ENCODE measurements at regions not wholly inside any gene's neighbourhood (a gene's known extent, or its start where the extent isn't known, plus 50 kb on each side); places are given as distances from the start of the nearest gene placed in this dataset.
A peak's percentile ranks its signal among the peaks of the same experiment; 100 is the strongest.
"Not testable (repeated sequence)": the region's sequence is repeated elsewhere in the genome, so short reads cannot be mapped to it uniquely, and the experiment has no call there.

DNA sequence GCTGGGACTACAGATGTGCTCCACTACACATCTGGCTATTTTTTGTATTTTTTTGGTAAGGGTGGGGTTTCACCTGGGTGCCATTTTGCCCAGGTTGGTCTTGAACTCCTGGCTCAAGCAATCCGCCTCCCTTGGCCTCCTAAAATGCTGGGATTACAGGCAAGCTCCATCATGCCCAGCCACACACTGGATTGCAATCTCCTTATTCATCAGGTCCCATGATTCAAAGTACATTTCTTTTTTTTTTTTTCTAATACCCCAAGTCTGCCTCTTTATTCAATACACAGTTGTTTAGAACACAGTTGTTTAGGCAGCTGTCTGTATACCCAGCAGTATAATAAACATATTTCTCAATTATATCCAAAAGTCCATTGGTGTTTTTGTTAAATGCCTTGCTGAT, 130.3 kb upstream of the ARSJ start:
- Mint-ChIP-seq H3K4me1 (no peaks in the 10 kb centered on the region), H3K4me3 (no peak overlapping the region), H3K27ac (no peak overlapping the region), H3K36me3 (no peaks in the 10 kb centered on the region), H3K27me3 (peaks cover 2% of the 10 kb centered on the region), H3K9me3 (no peaks in the 10 kb centered on the region)
- CTCF ChIA-PET = no interaction called here
- no peak for DNase-seq

DNA sequence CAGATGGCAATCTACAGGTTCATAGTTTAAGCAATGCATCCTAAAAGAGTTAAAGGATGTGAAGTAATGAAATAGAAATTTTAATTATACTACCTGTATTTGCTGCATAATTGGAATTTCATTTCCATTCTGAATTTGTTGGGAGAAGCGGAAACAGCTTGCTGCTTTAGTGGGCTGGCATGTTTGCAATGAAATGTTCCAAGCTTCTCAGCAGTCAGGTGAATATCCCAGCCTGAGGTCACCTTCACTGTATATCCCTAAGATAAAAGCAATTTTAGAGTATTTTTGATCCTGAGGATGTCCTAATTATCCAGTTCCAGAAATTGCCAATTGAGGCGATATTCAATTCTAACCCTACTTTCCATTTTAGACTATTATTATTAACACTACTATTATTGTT, 136.1 kb upstream of the ARSJ start:
- no peak overlapping the region for H3K27ac Mint-ChIP-seq
- DNase-seq = no peak
- CTCF ChIA-PET = no interaction called here
- H3K36me3 Mint-ChIP-seq = no peaks in the 10 kb centered on the region
- no peak overlapping the region for H3K4me3 Mint-ChIP-seq
- H3K27me3 Mint-ChIP-seq = no peaks in the 10 kb centered on the region
- no peaks in the 10 kb centered on the region for H3K4me1 Mint-ChIP-seq
- H3K9me3 Mint-ChIP-seq = no peaks in the 10 kb centered on the region

DNA sequence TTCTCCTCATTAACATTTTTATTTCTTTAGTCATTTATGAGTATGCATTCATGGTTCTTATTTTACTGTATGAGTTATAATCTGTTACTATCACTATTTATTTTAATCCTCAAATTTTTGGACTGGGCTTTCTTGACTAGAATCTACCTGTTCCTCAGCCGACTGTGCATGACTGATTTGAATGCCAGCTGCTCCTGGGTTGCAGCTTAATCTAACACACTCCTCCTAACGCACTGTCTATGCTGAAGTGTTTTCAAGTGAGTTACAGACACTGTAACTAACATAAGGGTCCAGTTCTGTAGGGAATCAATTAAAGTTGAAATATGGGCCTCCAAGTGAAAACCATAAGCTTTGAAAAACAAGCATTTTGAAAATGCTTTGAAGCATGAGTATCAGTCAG, 137.4 kb upstream of the ARSJ start:
- H3K4me1 Mint-ChIP-seq = no peaks in the 10 kb centered on the region
- CTCF ChIA-PET = no interaction called here
- DNase-seq = no peak
- no peaks in the 10 kb centered on the region for H3K36me3 Mint-ChIP-seq
- H3K9me3 Mint-ChIP-seq = no peaks in the 10 kb centered on the region
- H3K27ac Mint-ChIP-seq = no peak overlapping the region
- no peaks in the 10 kb centered on the region for H3K27me3 Mint-ChIP-seq
- no peak overlapping the region for H3K4me3 Mint-ChIP-seq

DNA sequence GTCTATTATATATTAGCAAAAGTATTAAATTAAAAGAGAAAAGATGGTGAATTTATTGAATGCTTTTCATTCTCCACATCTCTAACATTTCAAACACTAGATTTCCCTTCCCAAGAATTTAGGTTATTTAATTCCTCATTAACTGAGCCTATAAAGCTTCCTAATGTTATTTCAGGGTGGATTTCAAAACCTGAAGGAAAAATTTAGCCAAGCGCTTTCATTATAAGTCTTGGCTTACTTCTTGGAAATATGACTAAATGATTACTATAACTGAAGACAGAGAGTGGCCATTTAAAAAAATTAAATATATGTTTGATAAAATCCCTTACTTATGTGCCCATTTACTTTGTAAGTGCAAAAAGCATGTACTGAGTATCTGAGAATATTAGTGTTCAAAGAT, 141.8 kb upstream of the ARSJ start:
- no peak overlapping the region for H3K27ac Mint-ChIP-seq
- H3K4me3 Mint-ChIP-seq = no peak overlapping the region
- CTCF ChIA-PET = no interaction called here
- H3K9me3 Mint-ChIP-seq = no peaks in the 10 kb centered on the region
- H3K36me3 Mint-ChIP-seq = no peaks in the 10 kb centered on the region
- DNase-seq = no peak
- H3K27me3 Mint-ChIP-seq = no peaks in the 10 kb centered on the region
- H3K4me1 Mint-ChIP-seq = no peaks in the 10 kb centered on the region

DNA sequence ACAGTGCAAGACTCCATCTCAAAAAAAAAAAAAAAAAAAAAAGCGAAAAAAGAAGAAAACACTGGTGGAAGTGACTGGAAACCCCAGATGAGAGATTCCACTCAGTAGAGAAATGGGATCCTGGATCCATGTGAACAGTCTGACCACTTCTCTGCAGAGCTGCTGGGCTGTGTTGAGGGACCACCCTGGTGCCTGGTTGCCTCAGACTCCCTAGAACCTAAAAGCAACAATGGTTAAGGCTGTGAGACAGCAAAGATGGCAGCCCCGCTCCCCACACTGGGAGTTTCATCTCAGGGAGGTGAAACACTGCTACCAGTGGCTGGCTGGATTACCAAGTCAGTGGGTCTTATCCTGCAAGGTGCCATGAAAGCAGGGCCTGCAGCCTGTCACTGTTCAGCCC, 152.8 kb upstream of the ARSJ start:
- Mint-ChIP-seq H3K9me3 (no peaks in the 10 kb centered on the region), H3K27me3 (no peaks in the 10 kb centered on the region), H3K4me3 (no peak overlapping the region), H3K4me1 (no peaks in the 10 kb centered on the region), H3K27ac (no peak overlapping the region), H3K36me3 (no peaks in the 10 kb centered on the region)
- CTCF ChIA-PET = no interaction called here
- DNase-seq = no peak

DNA sequence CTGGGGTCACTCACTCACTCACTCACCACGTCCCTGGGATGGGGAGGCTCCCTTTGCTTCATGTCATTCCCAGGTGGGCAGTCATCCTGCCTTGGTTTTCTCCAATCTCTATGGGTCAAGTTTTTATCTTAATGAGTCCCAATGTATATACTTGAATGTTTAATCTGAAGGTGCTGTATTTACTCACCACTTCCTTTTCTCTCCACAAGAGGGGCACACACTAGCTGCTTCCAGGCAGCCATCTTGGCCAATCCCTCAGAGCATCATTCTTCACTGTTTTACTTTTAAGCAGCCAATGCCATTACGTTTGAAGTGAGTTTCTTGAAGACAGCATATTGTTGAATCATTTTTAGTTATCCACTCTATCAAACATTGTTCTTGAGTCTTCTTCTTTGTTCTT, 153.4 kb upstream of the ARSJ start:
- CTCF ChIA-PET = no interaction called here
- no peaks in the 10 kb centered on the region for H3K27me3 Mint-ChIP-seq
- H3K9me3 Mint-ChIP-seq = no peaks in the 10 kb centered on the region
- H3K4me3 Mint-ChIP-seq = no peak overlapping the region
- DNase-seq = no peak
- H3K4me1 Mint-ChIP-seq = no peaks in the 10 kb centered on the region
- no peak overlapping the region for H3K27ac Mint-ChIP-seq
- no peaks in the 10 kb centered on the region for H3K36me3 Mint-ChIP-seq

DNA sequence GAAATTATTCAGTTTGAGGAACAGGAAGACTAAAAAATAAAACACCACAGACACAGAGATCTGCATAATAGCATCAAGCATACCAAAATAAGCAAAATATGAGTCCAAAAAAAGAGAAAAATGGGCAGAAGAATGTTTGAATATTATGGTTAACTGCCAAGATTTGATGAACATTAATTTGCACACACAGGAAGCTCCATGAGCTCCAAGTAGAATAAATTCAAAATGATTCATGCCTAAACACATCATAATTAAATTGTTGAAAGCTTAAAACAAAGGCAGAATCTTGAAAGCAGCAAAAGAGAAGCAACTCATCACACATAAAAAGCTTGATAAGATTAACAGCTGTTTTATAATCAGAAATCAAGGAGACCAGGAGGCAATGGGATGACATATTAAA, 156.6 kb upstream of the ARSJ start:
- no peak for DNase-seq
- Mint-ChIP-seq H3K4me3 (no peak overlapping the region), H3K36me3 (no peaks in the 10 kb centered on the region), H3K27me3 (no peaks in the 10 kb centered on the region), H3K27ac (no peak overlapping the region), H3K4me1 (no peaks in the 10 kb centered on the region), H3K9me3 (no peaks in the 10 kb centered on the region)
- CTCF ChIA-PET = no interaction called here

DNA sequence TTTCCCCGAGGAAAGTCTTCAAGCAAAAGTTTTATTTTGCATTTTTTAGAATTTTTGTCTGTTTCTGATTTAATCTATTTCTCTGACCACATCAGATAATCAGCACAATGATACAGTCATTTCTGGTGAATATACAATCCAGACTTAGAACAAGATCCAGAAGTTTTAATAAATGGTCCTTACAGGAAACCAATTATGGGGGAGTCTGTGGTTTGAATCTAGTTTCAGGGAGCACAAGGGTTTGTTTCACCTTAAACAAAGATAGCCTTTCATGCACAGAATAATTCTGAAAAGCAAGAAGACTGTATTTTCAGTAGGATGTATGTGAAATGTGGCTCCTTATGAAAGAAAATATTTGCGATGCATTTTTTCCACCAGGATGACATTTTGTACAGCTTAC, 158.5 kb upstream of the ARSJ start:
- Mint-ChIP-seq H3K36me3 (no peaks in the 10 kb centered on the region), H3K4me3 (no peak overlapping the region), H3K27ac (no peak overlapping the region), H3K27me3 (no peaks in the 10 kb centered on the region), H3K9me3 (no peaks in the 10 kb centered on the region), H3K4me1 (no peaks in the 10 kb centered on the region)
- CTCF ChIA-PET = no interaction called here
- no peak for DNase-seq

DNA sequence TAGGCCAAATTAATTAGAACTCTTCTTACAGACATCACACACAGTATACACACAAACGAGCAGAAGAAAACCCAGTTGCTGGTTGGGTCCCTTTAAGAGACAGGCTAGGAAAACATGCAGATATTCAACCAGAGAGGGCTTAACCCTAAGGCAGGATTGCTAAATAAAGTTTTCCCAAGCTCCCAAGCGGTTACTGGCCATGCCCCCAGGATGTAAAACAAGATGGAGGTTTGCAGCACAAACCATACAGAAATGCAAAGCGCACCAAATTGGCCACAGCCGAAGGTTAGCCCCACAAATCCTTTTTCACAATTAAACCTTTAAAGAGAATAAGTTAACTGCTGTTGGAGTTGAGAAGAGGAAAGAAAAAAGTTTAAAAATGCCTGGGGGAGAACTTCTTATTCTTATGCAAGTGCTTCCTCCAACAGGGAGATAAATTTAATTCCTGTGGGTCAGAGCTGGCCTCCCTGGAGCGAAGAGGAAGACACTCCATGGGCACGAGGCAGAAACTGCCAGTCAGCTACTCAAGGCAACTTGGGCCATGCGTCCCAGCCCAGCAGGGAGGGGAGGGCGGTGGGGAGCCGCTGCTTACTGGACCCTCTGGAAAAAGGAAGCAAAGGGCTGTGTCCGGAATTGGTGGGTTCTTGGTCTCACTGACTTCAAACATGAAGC, 167.6 kb upstream of the ARSJ start:
- Mint-ChIP-seq H3K27me3 (no peaks in the 10 kb centered on the region), H3K4me1 (peaks cover 15% of the 10 kb centered on the region), H3K9me3 (peaks cover 6% of the 10 kb centered on the region), H3K36me3 (no peaks in the 10 kb centered on the region), H3K27ac (peak overlapping the region; percentile 85), H3K4me3 (peak overlapping the region; percentile 68)
- DNase-seq = no peak
- CTCF ChIA-PET = interaction anchor here (1.4 kb wide), 1 partner anchor 34 kb away, joined by 3 read pairs; no protein-coding TSS in a partner anchor

DNA sequence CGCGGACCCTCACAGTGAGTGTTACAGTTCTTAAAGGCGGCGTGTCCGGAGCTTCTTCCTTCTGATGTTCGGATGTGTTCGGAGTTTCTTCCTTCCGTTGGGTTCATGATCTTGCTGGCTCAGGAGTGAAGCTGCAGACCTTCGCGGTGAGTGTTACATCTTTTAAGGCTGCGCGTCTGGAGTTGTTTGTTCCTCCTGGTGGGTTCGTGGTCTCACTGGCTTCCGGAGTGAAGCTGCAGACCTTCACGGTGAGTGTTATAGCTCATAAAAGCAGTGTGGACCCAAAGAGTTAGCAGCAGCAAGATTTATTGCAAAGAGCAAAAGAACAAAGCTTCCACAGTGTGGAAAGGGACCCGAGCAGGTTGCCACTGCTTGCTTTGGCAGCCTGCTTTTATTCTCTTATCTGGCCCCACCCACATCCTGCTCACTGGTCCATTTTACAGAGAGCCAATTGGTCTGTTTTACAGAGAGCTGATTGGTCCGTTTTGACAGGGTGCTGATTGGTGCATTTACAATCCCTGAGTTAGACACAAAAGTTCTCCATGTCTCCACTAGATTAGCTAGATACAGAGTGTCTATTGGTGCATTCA, 168.3 kb upstream of the ARSJ start:
- DNase-seq = peak; percentile 47
- H3K27ac Mint-ChIP-seq = peak overlapping the region; percentile 85
- H3K4me1 Mint-ChIP-seq = peaks cover 15% of the 10 kb centered on the region
- H3K9me3 Mint-ChIP-seq, H3K27me3 Mint-ChIP-seq, H3K36me3 Mint-ChIP-seq: not testable (repeated sequence)
- CTCF ChIA-PET = interaction anchor here (1.4 kb wide), 1 partner anchor 33 kb away, joined by 3 read pairs; no protein-coding TSS in a partner anchor
- H3K4me3 Mint-ChIP-seq = peak overlapping the region; percentile 68

DNA sequence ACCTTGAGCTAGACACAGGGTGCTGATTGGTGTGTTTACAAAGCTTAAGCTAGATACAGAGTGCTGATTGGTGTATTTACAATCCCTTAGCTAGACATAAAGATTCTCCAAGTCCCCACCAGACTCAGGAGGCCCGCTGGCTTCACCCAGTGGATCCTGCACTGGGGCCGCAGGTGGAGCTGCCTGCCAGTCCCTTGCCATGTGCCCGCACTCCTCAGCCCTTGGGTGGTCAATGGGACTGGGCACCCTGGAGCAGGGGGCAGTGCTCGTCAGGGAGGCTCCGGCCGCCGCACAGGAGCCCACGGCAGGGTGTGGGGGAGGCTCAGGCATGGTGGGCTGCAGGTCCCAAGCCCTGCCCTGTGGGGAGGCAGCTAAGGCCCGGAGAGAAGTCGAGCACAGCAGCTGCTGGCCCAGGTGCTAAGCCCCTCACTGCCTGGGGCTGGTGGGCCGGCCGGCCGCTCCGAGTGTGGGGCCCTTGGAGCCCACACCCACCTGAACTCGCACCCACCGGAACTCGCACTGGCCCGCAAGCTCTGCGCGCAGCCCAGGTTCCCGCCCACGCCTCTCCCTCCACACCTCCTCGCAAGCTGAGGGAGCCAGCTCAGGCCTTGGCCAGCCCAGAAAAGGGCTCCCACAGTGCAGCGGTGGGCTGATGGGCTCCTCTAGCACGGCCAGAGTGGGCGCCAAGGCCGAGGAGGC, 169.1 kb upstream of the ARSJ start:
- peaks cover 15% of the 10 kb centered on the region for H3K4me1 Mint-ChIP-seq
- DNase-seq, H3K9me3 Mint-ChIP-seq, H3K27me3 Mint-ChIP-seq, H3K4me3 Mint-ChIP-seq, H3K27ac Mint-ChIP-seq, H3K36me3 Mint-ChIP-seq: not testable (repeated sequence)
- CTCF ChIA-PET = interaction anchor here (1.4 kb wide), 1 partner anchor 32 kb away, joined by 3 read pairs; no protein-coding TSS in a partner anchor

DNA sequence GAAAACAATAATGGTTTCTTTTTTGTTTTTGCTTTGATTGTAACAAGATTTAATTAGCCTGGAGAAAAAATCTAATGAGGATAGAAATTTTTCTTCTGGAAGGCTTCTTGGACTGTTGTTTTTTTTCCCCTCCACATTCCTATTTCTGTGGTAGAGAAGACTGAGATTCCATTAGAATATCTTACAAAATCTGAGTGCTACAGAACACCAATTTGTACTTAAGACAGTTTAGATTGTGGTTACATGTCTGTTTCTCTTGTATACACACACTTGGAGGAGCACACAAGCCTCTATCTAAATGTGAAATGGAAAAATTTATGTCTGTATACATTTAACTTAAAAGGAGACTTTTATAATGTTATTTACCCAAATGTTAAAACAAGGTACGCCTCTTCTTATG, 176.9 kb upstream of the ARSJ start:
- Mint-ChIP-seq H3K4me1 (no peaks in the 10 kb centered on the region), H3K27me3 (no peaks in the 10 kb centered on the region), H3K36me3 (no peaks in the 10 kb centered on the region), H3K9me3 (no peaks in the 10 kb centered on the region), H3K27ac (no peak overlapping the region), H3K4me3 (no peak overlapping the region)
- CTCF ChIA-PET = no interaction called here
- DNase-seq = no peak

DNA sequence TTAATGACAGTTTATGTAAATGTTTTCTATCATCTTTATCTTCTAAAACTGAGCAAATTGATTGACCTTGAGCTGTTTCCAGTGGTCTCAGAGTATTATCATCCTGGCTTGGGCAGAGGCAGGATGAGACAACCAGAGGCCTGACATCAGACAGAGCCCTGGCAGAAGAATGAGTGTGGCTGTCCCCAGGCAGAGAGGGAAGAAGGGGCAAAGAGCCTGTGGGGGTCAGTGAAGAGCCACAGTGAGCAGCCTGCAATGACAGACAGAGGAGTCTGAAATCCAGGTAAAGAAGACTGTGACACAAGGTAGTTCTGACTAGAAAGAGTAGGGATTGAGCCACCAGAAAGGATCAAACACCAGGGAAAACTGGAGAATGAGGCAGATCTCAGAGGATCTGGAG, 182.4 kb upstream of the ARSJ start:
- CTCF ChIA-PET = no interaction called here
- Mint-ChIP-seq H3K9me3 (no peaks in the 10 kb centered on the region), H3K36me3 (no peaks in the 10 kb centered on the region), H3K27me3 (no peaks in the 10 kb centered on the region), H3K27ac (no peak overlapping the region), H3K4me1 (no peaks in the 10 kb centered on the region), H3K4me3 (no peak overlapping the region)
- no peak for DNase-seq

DNA sequence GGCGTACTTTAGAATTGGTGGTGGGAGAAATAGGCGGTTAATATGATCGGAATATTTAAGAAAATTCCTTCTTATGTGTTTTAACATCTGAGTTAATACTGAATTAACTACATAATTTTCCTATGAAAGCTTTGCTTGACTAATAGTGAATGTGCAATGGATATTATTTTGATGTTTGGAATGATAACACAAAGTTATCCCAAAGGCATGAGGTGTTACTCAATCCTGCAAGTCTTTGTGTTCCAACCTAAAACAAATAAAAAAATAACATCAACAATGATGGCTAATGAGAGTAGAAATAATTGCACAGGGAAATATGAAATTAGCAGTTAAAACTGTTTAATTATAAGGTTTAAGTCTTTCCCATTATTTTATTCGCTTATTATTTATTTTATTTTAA, 183.6 kb upstream of the ARSJ start:
- H3K27ac Mint-ChIP-seq = no peak overlapping the region
- no peaks in the 10 kb centered on the region for H3K9me3 Mint-ChIP-seq
- no peaks in the 10 kb centered on the region for H3K27me3 Mint-ChIP-seq
- no peaks in the 10 kb centered on the region for H3K36me3 Mint-ChIP-seq
- no peak overlapping the region for H3K4me3 Mint-ChIP-seq
- no peaks in the 10 kb centered on the region for H3K4me1 Mint-ChIP-seq
- CTCF ChIA-PET = no interaction called here
- DNase-seq = no peak

DNA sequence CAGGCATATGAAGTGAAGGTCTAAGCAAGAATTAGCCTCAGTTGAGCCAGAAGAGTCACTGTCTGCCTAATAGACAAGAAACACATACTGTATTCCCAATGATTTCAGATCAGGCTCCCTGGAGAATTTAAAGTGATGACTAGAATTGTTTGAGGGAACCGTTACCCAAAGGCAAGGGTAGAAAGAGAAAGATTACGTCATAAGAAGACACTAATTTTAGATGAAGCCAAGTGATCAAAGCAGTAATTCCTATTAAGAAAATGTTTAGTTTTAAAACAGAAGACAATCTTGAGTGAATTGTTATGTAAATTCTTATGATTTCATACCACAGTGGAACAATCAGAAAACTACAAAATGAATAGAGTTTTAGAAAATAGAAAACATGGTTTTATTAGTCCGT, 194.5 kb upstream of the ARSJ start:
- no peak overlapping the region for H3K27ac Mint-ChIP-seq
- no peaks in the 10 kb centered on the region for H3K27me3 Mint-ChIP-seq
- H3K36me3 Mint-ChIP-seq = no peaks in the 10 kb centered on the region
- no peak for DNase-seq
- CTCF ChIA-PET = interaction anchor here (1.4 kb wide), 1 partner anchor 221 kb away, joined by 3 read pairs; no protein-coding TSS in a partner anchor
- H3K4me3 Mint-ChIP-seq = no peak overlapping the region
- H3K4me1 Mint-ChIP-seq = no peaks in the 10 kb centered on the region
- H3K9me3 Mint-ChIP-seq = no peaks in the 10 kb centered on the region
